ENCODE measurements at regions not wholly inside any gene's neighbourhood (a gene's known extent, or its start where the extent isn't known, plus 50 kb on each side); places are given as distances from the start of the nearest gene placed in this dataset.

DNA sequence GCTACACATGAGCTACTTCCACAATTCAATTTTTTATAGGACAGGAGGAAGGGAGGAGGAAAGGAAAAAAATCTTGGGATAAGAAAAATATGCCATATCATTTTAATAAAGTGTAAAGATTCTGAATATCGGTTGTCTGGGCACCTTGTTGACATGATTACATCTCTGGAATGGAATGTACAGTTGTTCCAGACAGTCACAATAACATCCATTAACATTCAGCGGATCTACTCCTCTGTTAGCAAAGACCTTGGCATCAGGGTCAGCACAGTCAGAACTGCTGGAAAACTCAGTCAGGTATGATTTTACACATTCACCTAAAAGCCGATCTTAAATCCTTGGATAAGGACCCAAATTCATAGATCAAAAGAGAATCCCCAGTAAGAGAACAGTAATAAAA is 85.4 kb upstream of the ARMCX2 start:
- no peak for TF ChIP-seq CTCF (IDR thresholded peaks at IDR 0.05)
- TF ChIP-seq EZH2 (IDR thresholded peaks at IDR 0.05; ENCODE audit: borderline replicate concordance, insufficient read depth, low read depth, low read length, poor library complexity, severe bottlenecking): no peak
